AML-193 (cell line): ENCODE measurements at regions not wholly inside any gene's neighbourhood (a gene's known extent, or its start where the extent isn't known, plus 50 kb on each side); places are given as distances from the start of the nearest gene placed in this dataset.
"Not testable (repeated sequence)": the region's sequence is repeated elsewhere in the genome, so short reads cannot be mapped to it uniquely, and the experiment has no call there.

Experiments
- DNase-seq, 2 experiments: peaks; one replicate each; lab custom pipeline; 2025; lab: John Stamatoyannopoulos, UW

DNA sequence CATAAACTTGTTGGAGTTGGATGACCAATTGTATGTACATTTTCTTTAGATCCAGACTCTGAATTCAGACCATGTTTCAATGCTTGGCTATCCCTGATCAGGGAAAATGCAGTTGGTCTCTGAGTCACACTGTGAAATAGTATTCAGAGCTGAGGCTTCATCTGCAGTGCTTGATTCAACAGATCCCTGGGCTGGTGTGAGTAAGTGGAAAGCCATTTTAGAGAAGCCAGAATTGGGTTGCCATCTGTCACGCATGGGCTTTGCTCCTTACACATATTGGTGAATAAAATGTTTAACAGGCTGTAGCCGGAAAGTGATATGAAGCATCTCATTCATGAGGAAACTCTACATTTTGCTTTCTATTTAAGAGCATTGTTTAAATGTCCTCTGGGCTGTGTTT lies 50.0 kb upstream of the ACYP2 start:
- DNase-seq, result no peak

DNA sequence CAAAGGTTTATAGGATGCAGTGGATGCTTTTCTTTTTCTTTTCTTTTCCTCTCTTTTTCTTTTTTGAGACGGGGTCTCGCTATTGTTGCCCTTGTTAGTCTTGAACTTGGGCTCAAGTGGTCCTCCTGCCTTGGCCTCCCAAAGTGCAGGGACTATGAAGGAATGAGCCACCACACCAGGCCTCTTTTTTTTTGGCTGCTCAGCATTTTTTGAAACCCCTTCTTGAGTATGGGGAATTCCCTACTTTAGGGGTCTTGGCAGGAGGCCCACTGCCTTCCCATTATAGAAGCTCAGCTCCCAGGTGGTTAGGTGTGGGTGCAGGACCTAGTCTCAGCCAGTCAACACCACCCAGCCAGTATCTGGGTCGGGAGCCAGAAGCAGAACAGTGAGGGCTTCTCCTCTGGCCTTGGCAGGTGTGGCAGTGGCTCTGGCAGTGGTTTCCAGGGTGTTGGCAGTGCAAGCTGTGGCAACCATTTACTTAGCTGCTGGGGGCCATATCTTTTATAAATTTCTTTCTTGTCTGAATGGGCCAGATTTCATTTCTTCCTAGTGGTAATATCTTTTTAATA lies 51.4 kb upstream of the ACYP2 start:
- no peak for DNase-seq

DNA sequence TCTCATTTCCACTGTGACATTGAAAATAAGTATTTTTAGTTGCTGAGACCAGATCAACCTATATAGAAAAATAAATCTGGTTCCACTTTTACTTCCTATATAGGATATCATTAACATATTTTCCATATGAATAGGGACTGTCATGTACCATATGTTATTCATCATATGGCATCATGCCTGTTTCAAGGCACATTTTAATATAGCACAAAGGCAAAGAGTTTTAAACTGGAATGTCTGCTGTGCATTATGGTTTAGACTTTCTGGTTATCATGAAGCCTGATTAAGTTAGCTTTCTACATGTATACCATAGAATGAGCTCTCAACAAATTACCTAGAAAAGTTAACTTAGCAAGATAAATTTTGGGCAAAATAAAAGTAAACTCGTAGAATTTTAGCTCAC lies 53.0 kb upstream of the ACYP2 start:
- no peak for DNase-seq

DNA sequence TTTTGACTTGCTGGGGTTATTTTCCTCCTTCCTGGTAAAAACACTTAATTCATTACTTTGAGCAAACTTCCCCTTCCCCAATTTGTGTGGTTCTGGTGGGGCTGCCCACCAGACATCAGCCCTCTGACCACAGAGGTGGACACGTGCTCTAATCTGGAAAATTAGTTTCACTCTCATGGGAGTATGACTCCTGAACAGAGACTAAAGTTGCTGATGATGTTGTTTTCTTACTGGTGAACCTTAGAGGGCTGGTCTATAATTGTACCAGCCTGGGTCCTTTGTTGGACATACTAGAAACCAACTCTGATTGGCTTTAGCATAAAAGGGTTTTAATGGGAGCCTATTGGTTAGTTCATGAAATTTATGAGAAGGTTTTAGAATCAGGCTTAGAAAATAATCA lies 54.1 kb upstream of the ACYP2 start:
- DNase-seq, result no peak

DNA sequence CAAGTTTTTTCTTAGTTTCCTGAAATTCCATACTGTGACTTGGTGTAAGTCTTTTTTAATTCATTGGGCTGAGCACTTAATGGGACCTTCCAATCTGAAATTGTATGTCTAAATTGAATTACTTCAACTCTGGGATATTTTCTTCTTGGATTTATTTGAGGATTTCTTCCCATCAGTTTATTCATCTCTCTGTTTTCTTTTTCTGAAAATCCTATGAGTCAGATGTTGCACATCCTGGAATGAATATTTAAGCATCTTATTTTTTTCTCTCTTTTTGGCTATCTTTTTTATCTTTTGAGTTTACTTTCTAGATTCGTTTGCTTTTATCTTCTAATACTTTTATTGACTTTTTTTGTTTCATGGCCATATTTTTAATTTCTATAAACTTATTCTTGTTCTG lies 55.4 kb upstream of the ACYP2 start:
- no peak for DNase-seq

DNA sequence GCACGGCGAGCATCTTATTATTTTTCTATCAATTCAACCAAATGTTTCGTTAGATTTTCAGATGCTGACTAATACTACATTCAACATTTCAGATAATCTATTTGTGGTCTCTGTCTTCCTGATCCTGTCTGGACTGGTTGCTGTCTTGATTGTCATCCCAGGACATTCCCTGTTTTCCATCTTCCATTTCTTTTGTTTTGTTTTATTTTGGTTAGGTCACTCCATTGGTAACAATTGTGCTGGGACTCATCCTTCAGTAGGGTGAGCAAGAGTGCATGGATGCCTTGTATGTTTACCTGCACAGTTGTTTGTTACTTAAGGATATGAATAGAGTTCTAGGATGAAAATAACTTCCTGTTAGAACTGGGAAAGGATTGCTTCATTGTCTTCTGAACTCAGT lies 55.9 kb upstream of the ACYP2 start:
- DNase-seq, result no peak

DNA sequence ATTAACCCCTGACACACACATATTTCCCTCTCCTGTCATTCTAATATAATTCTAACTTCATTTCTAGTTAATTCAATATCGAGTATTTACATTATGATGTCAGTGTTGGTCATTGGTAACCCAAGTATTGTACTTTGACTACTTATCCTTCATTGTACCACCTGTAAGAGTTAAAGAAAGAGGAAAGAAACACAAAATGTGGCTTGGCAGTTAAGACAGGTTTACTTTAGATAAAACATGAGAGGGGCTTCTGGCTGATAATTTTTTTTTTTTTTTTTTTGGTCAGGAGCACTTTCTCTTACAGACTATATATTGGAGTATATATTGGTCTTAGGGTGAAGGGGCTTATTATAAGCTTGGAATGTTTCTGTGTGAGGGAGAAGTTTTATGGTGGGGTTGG lies 57.0 kb upstream of the ACYP2 start:
- no peak for DNase-seq

DNA sequence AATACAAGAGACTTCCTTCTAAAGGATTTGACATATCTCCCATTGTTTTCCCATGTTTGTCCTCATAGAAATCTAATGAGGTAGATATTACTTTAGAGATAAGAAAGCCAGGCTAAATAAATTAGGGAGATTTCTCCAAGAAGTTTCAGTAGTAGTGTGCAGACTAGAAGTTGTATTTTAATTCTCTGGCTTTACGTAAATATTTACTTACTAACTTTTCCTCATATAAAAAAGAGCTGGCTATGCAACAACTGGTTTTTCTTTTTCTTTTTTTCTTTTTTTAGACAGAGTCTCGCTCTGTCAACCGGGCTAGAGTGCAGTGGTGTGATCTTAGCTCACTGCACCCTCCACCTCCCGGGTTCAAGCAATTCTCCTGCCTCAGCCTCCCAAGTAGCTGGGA lies 60.6 kb upstream of the ACYP2 start:
- DNase-seq, result no peak

DNA sequence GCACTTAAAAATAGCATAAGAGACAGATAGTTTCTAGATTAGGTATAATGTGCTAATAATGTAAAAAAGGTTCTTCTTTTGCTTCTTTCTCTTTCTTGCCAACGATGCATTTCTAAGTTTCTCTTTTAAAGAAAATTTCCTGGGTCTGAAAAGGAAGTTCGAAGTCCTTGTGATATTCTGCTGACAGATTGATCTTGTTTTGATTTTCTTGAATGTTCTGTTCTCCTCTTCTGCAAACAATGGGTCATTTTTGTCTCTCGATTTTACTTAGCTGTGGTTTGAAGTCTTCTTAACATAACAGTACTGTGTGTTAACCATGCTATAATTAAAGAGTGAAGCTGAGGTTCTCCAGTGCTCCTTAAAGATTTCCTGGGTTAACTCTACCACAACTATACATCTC lies 61.1 kb upstream of the ACYP2 start:
- DNase-seq, result no peak

DNA sequence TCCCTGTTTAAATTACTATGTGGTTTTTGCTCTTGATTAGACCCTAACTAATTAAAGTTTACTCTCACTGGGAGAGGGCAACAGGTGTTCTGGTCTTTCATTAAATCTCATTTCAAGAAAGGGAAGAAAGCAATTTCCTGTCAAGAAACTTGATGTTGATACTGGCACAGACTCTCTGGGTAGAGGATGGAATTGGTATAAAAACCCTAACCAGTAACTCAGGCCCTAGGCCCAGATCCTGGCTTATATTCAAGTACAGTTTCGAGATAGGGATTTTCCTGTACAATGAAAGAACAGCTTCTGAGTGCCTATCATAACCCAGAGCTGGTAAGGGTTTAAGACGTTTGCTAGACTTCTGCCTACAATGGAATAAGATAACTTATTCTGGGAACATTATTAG lies 61.6 kb upstream of the ACYP2 start:
- DNase-seq, result no peak

DNA sequence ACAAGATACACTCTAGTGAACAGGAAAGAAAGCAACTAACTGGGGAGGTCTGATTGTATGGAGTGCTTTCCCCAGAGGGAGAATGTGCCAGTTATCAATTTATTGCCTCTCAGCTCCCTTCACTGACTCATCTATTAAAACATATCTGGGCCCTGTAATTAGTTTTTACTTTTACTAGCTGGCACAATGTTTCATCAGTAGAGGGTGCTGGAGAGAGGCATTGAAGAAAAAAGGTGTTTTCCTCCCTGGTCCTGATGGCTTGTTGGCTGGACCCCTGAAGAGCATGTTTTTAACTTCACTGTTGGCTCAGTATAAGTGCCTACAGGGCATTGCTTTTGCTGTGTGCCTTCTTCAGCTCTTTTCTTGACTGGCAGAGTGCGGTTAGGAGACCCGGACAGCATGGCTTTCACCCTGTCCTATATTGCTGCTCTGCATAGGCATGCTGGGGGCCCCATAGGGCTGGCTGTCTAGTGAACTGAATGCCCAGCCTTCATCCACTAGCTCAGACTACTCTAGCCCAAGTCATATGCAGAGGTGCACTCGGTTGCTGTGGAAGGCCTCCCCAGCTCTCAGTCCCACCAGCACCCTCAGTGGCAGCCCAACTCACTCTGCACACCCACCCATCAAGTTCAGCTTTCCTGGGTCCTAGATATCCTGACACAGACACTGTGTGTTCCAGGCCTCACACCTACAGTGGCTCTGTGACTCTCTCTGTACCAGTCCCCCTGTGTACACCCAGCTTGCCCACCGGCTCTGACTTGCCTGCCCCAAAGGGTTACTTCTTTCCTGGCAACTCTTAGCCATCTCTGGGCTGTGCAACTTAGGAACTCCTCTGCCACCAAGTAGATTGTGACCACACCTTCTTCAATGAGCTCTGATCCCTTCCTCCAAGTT lies 62.3 kb upstream of the ACYP2 start:
- DNase-seq, result peak; percentile 1 to 7

DNA sequence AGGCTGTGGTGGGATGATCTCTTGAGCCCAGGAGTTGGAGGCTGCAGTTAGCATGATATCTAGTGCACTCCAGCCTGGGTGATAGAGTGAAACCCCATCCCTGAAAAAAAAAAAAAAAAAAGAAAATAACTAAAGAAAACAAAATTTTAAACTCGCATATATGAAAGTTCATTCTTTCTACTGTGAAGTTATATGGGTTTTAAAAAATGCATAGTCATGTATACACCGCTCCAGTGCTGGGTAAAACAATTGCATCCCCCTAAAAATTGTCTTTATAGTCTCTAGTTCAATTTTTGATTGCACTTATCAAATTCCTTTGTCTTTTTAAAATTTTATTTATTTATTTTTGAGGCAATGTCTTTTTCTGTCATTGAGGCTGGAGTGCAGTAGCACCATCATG lies 65.0 kb upstream of the ACYP2 start:
- no peak for DNase-seq

DNA sequence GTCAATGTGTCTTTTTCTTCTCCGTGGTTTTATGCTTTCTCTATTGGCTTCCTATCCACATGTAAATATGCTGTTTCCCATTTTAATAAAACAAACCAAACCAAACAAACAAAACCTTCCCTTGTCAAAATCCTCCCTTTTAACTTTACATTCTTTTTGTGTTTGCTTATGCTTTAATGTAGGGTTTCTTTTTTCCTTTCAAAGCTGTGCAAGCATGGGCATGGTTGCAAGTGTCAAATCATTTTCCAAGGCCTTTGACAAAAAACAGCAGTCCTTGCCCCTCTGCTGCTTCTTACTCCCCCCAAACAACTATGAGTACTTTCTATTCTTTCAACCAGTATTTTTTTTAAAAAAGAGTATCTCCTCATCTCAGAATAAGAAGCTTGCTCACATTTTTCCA lies 66.0 kb upstream of the ACYP2 start:
- no peak for DNase-seq

DNA sequence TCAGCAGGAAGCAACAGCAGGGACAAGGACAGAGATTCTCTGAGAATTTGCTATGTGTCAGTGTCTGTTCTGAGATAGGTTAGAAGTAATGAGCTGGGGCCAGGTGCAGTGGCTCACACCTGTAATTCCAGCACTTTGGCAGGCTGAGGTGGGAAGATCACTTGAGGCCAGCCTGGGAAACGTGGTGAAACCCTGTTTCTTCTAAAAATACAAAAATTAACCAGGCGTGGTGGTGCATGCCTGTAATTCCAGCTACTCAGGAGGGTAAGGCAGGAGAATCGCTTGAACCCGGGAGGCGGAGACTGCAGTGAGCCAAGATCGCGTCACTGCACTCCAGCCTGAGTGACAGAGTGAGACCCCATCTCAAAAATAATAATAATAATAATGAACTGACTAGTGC lies 66.5 kb upstream of the ACYP2 start:
- DNase-seq, result not testable (repeated sequence)

DNA sequence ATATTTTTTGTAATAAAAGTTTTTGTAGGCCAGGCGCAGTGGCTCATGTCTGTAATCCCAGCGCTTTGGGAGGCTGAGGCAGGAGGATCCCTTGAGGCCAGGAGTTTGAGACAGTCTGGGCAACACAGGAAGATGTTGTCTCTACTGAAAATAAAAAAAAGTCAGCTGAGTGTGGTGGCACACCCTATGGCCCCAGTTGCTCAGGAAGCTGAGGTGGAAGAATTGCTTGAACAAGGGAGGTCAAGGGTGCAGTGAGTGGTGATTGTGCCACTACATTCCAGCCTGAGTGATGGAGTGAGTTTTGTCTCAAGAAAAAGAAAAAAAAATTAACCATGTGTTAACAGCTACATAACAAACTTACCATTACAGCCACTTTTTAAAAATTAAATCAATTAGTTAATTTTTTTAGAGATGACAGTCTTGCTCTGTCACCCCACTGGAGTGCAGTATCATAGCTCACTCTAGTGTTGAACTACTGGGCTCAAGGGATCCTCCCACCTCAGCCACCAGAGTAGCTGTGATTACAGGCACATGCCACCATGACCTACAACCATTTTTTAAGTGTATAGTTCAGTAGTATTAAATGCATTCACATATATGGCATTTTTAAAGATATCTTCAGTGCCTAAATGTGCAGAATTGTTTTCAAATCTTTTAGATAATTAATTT lies 67.2 kb upstream of the ACYP2 start:
- no peak for DNase-seq

DNA sequence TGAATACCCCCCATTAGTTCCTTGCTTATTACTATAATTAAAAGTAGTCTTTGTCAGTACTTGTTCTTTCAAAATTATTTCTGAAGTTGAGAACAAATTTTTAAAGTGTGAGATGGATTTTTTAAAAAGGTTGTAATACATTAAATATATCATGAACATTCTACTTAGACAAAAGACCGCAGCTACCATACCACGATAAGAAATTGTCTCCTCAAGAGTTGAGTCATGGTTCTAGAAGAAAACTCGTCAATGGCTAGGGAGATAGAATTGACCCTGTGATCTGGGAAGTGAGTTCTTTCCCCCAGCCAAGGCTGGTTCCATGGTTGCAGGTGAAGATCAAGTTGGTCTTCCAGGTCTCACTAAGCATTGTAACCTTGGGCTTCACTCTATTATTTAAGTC lies 67.8 kb upstream of the ACYP2 start:
- DNase-seq, result no peak

DNA sequence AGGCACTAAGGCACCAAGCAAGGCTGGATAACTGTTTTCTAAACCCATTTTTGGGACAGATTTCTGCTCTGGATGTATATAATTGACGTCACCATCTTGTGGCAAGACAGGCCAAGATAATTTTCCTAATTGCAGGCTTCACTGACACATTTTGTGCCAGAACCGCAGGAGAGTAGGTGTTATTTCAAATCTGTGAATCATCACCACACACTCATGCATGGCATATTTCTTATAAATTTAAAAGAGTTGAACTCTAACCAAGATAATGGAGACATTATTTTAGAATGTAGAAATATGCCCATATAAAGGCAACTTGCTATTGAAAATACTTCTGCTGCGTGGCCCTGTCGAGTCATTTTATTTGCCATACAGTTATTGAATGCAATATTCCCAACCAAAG lies 68.3 kb upstream of the ACYP2 start:
- DNase-seq, result no peak

DNA sequence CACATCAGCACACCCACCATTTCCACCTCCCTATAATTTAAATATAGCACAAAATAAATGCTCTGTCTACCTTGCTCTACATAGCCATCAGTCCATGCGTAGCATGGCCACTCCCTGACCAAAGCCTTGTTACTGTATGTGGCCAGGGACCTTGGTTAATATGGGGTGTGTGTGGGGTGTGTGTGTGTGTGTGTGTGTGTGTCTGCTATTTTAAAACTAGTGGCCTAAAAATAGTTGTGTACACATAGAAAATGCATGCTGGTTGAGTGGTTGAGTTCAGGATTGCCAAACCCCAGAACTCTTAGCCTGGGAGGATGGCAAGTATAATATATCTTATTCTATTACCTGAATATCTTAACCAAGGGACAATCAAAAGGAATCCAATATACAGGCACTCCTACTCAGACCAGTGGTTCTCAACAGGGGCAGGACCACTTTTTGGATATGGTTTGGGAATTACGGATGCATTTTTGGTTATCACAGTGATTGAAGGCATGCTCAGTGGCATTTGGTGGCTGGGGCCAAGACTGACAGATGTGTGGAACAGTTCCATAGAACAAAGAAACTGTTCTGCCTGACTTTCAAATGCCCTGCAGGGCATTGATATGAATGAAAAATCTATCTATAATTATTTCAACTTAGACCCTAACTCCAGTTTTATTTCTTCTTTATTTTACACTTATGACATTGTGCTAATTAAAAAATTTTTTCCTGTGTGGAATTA lies 72.3 kb upstream of the PSME4 start:
- DNase-seq, result no peak

DNA sequence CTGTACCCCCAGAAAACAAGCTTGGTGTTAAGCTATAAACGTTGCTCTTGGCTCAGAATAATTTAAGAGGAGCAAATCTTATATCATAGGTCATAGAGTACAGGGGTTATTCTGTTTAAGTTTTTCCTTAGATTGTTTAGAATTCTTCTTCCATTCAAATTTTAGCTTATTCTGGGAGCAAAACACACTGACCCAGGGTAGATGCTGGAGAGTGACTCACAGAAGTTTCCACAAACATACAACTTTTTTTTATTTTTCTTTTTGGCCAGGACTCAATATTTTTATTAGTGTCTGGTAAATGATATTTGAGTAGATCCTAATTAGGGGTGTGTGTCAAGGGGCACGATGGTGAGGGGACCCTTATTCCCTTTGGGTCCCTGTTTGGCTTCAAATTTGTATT lies 71.5 kb upstream of the PSME4 start:
- no peak for DNase-seq

DNA sequence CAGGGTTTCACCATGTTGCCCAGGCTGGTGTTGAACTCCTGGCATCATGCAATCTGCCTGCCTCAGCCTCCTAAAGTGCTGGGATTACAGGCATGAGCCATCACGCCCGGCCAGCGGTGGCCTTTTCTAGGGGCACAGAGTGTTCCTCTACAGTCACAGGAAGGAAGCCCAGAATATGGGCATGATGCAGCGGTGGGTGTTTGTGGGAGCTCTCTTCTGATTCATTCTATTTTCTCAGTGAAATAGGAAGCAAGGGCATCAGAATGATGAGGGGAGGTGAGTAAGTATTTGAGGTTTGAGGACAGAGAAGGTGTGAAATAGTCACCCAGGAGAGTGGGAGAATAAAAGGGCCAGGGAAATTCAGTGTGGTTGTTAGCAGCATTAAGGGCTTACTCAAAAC lies 70.3 kb upstream of the PSME4 start:
- DNase-seq, result no peak

DNA sequence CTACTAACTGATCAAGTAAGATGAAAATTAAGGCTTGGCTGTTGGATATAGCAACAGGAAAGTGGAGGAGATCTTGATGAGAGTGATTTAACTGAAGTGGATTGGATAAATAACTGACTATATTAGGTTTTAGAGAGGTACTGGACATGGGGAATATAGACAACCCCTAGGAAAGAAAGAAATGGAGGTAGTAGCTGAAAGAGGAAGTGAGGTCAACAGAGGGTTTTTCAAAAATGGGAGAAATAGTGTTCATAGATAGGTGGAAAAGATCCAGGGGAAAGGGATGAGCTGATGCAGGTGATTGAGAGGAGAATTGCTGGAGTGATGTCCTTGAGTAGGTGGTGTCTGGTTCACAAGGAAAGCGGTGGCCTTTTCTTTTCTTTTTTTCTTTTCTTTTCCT lies 69.9 kb upstream of the PSME4 start:
- no peak for DNase-seq

DNA sequence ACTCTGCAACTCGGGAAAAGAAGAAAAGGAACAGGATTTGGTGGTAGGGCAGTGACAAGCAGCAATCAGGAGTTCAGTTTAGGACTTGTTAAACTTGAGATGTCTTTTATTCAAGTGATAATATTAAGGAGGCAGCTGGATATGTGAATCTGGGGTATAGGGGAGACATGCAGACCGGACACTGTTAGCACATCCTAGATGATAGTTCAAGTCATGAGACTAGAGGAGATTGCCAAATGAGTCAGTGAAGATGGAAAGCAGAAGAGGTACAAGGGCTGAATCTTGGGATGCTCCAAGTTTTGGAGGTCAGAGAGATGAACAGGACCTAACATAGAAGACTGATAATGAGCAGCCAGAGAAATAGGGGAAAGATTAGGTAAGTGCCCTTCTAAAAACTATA lies 69.5 kb upstream of the PSME4 start:
- no peak for DNase-seq

DNA sequence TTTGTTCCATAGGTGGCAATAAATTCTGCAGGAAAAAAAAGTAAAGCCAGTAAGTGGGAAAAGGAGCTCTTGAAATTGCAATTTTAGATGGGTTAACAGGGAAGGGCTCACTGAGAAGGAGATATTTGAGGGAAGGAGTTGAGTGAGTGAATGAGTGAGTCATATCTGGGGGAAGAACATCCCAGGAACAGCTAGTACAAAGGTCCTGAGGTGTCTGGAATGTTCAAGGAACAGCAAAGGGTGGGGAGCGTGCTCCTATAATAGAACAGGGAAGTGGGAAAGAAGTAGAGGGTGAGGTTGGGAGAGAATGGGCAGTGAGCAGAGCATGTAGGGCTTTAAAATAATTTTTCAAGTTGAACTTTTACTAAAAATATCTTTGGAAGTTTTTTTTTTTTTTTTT lies 68.0 kb upstream of the PSME4 start:
- no peak for DNase-seq
